ENCODE measurements at regions not wholly inside any gene's neighbourhood (a gene's known extent, or its start where the extent isn't known, plus 50 kb on each side); places are given as distances from the start of the nearest gene placed in this dataset.

DNA sequence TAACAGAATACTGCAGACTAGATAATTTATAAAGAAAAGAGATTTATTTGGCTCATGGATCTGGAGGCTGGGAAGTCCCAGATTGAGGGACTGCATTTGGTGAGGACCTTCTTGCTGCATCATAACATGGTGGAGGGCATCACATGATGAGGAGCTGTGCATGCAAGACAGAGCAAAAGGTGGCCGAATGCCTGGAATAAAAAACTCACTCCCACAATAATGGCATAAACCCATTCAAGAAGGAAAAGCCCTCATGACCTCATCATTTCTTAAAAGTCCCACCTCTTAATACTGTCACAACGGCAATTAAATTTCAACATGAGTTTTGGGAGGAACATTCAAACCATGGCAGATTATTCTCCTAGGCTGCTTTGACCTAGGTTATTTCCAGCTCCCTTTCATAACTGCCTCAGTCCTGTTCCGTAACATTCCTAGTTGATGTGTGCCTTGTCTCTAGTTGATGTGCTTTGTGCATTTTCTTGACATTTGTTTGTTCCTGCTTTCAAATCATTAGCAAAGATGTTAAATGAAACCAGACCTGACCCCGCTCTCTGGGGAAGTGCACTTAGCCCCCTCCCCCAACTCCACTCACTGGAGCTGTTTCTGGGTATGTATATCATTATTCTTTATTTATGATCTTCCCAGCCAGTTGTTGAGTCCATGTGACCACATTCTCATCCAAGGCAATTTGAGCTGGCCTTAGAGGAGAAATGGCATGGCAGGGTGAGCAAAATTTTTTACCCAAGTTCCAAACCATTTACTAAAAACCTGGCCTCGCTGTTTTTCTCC lies 148.5 kb downstream of the GDAP2 start:
- no peaks in the 10 kb centered on the region for H3K27me3 ChIP-seq
- peaks cover 0 to 3% (median 0%) of the 10 kb centered on the region in 4 donors for H3K4me1 ChIP-seq
- intact Hi-C loops (cut with DNase I; ENCODE audit: low total_unique reads): no loop called here
- no peak for DNase-seq
- TF ChIP-seq, protein P1, sequence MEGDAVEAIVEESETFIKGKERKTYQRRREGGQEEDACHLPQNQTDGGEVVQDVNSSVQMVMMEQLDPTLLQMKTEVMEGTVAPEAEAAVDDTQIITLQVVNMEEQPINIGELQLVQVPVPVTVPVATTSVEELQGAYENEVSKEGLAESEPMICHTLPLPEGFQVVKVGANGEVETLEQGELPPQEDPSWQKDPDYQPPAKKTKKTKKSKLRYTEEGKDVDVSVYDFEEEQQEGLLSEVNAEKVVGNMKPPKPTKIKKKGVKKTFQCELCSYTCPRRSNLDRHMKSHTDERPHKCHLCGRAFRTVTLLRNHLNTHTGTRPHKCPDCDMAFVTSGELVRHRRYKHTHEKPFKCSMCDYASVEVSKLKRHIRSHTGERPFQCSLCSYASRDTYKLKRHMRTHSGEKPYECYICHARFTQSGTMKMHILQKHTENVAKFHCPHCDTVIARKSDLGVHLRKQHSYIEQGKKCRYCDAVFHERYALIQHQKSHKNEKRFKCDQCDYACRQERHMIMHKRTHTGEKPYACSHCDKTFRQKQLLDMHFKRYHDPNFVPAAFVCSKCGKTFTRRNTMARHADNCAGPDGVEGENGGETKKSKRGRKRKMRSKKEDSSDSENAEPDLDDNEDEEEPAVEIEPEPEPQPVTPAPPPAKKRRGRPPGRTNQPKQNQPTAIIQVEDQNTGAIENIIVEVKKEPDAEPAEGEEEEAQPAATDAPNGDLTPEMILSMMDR (IDR thresholded peaks at IDR 0.05): no peak
- no peaks in the 10 kb centered on the region for H3K9me3 ChIP-seq
- H3K36me3 ChIP-seq: no peaks in the 10 kb centered on the region
- H3K27ac ChIP-seq: no peak overlapping the region
- H3K4me3 ChIP-seq: no peak overlapping the region

DNA sequence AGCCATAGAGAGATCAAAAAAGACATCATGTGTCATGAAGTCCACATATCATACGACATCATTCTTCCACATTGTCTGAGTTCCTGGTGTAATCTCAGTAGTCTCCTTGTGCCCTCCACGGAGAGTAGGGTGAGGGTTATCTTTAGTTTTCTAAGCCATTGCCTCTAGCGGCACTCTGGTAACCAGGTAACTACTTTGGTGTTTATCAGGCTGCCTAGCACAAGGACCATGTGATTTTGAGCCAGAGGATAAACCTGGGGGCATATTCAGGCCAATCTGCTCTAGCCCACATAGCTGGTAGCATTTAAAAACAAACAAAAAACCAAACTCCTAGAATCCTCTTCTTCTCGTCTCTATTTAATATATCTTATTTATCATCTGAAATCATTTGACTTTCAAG lies 147.4 kb downstream of the GDAP2 start:
- no peak for DNase-seq
- Histone ChIP-seq H3K9me3 (no peaks in the 10 kb centered on the region), H3K27me3 (no peaks in the 10 kb centered on the region), H3K4me3 (no peak overlapping the region), H3K4me1 (peaks cover 0 to 3% (median 0%) of the 10 kb centered on the region in 4 donors), H3K36me3 (no peaks in the 10 kb centered on the region), H3K27ac (no peak overlapping the region)
- intact Hi-C loops (cut with DNase I; ENCODE audit: low total_unique reads): no loop called here
- TF ChIP-seq, protein P1 (IDR thresholded peaks at IDR 0.05): no peak

DNA sequence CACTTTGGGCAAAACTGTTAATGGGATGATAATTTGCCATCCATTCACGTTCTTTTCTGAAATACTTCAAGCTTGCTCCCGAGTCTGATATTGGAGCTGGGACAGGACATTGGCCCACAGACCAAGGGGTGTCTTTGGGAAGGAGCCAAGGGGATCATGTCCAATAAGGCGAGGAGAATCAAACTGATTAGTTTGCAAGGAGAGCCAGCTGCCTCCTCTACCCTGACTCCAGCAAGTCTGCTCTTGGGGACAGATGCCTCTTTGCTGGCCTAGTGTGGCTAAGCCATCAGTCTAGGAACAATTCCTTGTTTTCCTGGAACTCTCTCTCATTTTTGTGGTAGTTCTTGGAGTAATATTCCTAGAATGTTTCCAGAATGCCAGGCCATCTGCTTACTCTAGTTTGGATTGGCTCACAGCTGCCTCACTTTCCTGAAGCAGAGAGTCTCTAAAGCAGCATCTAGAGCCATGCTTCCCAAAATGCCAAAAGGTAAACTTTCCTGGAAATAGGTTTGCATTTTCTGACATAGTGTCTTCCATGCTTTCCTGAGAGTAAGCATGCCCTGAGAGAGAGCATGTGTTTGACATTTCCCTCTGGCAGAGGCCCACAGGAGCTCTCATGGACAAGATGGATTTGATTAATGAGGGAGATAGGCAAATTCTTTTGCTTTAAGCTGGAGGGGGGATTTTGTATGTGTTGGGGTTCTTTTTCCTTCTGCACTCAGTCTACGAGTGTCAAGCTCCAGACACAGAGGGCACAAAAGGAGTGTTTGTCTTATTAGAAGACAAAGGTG lies 145.6 kb downstream of the GDAP2 start:
- Histone ChIP-seq H3K27me3 (no peaks in the 10 kb centered on the region), H3K9me3 (no peaks in the 10 kb centered on the region), H3K4me3 (no peak overlapping the region), H3K4me1 (peaks cover 0 to 3% (median 0%) of the 10 kb centered on the region in 4 donors), H3K36me3 (no peaks in the 10 kb centered on the region), H3K27ac (no peak overlapping the region)
- DNase-seq: no peak
- intact Hi-C loops (cut with DNase I; ENCODE audit: low total_unique reads): no loop called here
- TF ChIP-seq, protein P1 (IDR thresholded peaks at IDR 0.05): no peak

DNA sequence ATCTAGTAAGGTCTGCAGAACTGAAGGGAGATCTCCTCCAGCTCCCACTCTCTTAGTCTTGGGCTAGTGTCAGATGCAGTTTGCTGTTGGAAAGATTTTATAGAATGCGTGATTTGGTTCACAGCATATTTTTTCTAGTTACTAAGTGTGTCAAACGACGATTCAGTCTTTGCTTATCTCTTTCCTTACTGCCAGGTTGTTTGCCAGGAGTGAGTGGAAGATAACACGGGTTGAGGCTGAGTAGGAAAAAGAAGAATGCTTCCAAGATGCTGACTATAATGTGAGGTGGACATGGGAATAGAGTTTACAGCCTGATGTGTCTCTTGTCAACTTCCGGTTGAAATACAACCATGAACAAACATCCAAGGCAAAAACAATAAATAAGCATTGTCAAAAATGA lies 141.4 kb downstream of the GDAP2 start:
- Histone ChIP-seq H3K9me3 (no peaks in the 10 kb centered on the region), H3K27me3 (no peaks in the 10 kb centered on the region), H3K27ac (no peak overlapping the region), H3K4me3 (no peak overlapping the region), H3K4me1 (peaks cover 0 to 3% (median 0%) of the 10 kb centered on the region in 4 donors), H3K36me3 (no peaks in the 10 kb centered on the region)
- TF ChIP-seq, protein P1 (IDR thresholded peaks at IDR 0.05): no peak
- intact Hi-C loops (cut with DNase I; ENCODE audit: low total_unique reads): no loop called here
- no peak for DNase-seq

DNA sequence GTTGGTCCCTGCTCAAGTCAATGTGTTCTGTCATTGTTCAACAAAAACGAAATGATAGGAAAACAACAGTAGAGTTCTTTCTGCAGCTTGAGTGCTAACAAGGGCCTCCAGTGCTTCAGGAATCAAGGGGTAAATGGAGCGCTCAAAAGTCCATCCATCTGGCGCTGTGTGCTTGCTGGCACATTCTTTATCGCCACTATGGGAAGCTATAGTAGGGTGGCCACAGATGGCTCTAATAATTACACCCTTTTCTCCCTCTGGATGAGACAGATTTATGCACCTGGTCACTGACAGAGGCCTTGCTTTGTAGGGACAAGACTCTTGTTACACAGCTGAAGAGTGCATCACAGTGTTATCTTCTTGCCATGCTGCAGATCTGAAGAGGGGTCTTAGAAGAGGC lies 136.0 kb downstream of the GDAP2 start:
- Histone ChIP-seq H3K27ac (peak overlapping the region in 1 of 2 donors; percentile 7), H3K36me3 (no peaks in the 10 kb centered on the region), H3K27me3 (no peaks in the 10 kb centered on the region), H3K9me3 (no peaks in the 10 kb centered on the region), H3K4me1 (peaks cover 0 to 22% (median 10%) of the 10 kb centered on the region in 4 donors), H3K4me3 (no peak overlapping the region)
- no peak for DNase-seq
- TF ChIP-seq, protein P1 (IDR thresholded peaks at IDR 0.05): no peak
- intact Hi-C loops (cut with DNase I; ENCODE audit: low total_unique reads): no loop called here

All from tibial artery (tissue), 4 donors.